B cell (primary cell): ENCODE measurements at regions not wholly inside any gene's neighbourhood (a gene's known extent, or its start where the extent isn't known, plus 50 kb on each side); places are given as distances from the start of the nearest gene placed in this dataset.

ENCODE experiments used
- ATAC-seq: fragments of 200-7000 bp; cut with Tn5 transposase; one replicate; pipeline ENCODE4 v1.10.0; 2021; ENCODE audit warnings: low read depth, mild to moderate bottlenecking, moderate number of reproducible peaks, moderate library complexity
- CTCF ChIA-PET: fragments of 350-600 bp; sonication (Branson Sonifier 250); formaldehyde crosslinking; loops from one replicate; lab custom pipeline; 2021; ENCODE audit warnings: antibody characterized with exemption, inconsistent platforms; lab: Charles Lee
- POLR2A ChIA-PET: fragments of 350-600 bp; sonication (Branson Sonifier 250); formaldehyde crosslinking; loops from one replicate; lab custom pipeline; 2021; ENCODE audit warnings: antibody characterized with exemption; lab: Charles Lee
- DNase-seq: peaks from one replicate; pipeline ENCODE4 v3.0.0; 2013
- H2AFZ ChIP-seq: 2 replicates; pipeline ENCODE4 v1.6.1; 2012; ENCODE audit warnings: mild to moderate bottlenecking, low read depth, low read length; ENCODE audit not compliant: insufficient read depth, poor library complexity, severe bottlenecking
- H3K27ac ChIP-seq, 2 donors: 1 replicate in 1 of 2; 2 replicates in 1 of 2; pipeline ENCODE4 v1.5.1; 2012 to 2013; ENCODE audit warnings: low read length in 2 of 2, mild to moderate bottlenecking in 2 of 2, moderate library complexity in 1 of 2
- H3K27me3 ChIP-seq, 4 experiments: fragments of 200-600 bp in 1 of 4; sonication (generic) in 1 of 4; replicated peaks in 1 of 4; 1 replicate in 2 of 4; 2 replicates in 2 of 4; pipeline versions ENCODE4 v1.6.1 to v1.7.0; 2013 to 2016; ENCODE audit warnings: low read length in 3 of 4, mild to moderate bottlenecking in 2 of 4, mixed read lengths in 1 of 4, moderate library complexity in 1 of 4; ENCODE audit not compliant: insufficient read depth in 4 of 4, control insufficient read depth in 3 of 4; ENCODE audit errors: control extremely low read depth in 1 of 4
- H3K36me3 ChIP-seq, 2 experiments: replicated peaks in 1 of 2; 1 replicate in 1 of 2; 2 replicates in 1 of 2; pipeline versions ENCODE4 v1.6.1 to v1.7.1; 2013; ENCODE audit warnings: low read length in 1 of 2; ENCODE audit not compliant: insufficient read depth in 2 of 2, control insufficient read depth in 1 of 2; ENCODE audit errors: control extremely low read depth in 1 of 2, extremely low read depth in 1 of 2
- H3K4me1 ChIP-seq, 2 donors: fragments of 200-600 bp in 1 of 2; sonication (generic) in 1 of 2; 1 replicate in 1 of 2; 2 replicates in 1 of 2; pipeline versions ENCODE4 v1.5.1 to v1.6.1; 2013 to 2017; ENCODE audit warnings: low read length in 2 of 2; ENCODE audit not compliant: control insufficient read depth in 2 of 2, insufficient read depth in 2 of 2
- H3K4me2 ChIP-seq: replicated peaks from 2 replicates; pipeline ENCODE3; 2012; ENCODE audit warnings: mild to moderate bottlenecking, low read depth, low read length; ENCODE audit not compliant: poor library complexity, severe bottlenecking
- H3K4me3 ChIP-seq, 5 experiments: fragments of 200-600 bp in 1 of 5; sonication (generic) in 1 of 5; 1 replicate in 3 of 5; 2 replicates in 2 of 5; pipeline versions ENCODE4 v1.5.1 to v1.7.0; 2011 to 2016; ENCODE audit warnings: low read length in 4 of 5, mild to moderate bottlenecking in 4 of 5, low read depth in 2 of 5, control low read depth in 1 of 5, moderate library complexity in 1 of 5; ENCODE audit not compliant: insufficient read depth in 1 of 5; ENCODE audit errors: control extremely low read depth in 1 of 5, extremely low read depth in 1 of 5
- H3K79me2 ChIP-seq: fragments of 200-600 bp; sonication (generic); one replicate; pipeline ENCODE4 v1.6.0; 2016; ENCODE audit warnings: low read length; ENCODE audit not compliant: control insufficient read depth, insufficient read depth
- H3K9ac ChIP-seq: fragments of 200-600 bp; sonication (generic); 2 replicates; pipeline ENCODE4 v1.6.1; 2017; ENCODE audit warnings: mild to moderate bottlenecking, low read length, moderate library complexity
- H3K9me3 ChIP-seq, 3 donors: one replicate each; pipeline versions ENCODE4 v1.6.1 to v1.7.1; 2013; ENCODE audit warnings: low read length in 2 of 3; ENCODE audit not compliant: control insufficient read depth in 2 of 3, insufficient read depth in 1 of 3; ENCODE audit errors: control extremely low read depth in 1 of 3
- H4K20me1 ChIP-seq: 2 replicates; pipeline ENCODE4 v1.6.0; 2012; ENCODE audit warnings: mild to moderate bottlenecking, low read length; ENCODE audit not compliant: insufficient read depth, control insufficient read depth, poor library complexity, severe bottlenecking
- H3K27ac Mint-ChIP-seq: one replicate; pipeline ENCODE4 v1.8.0; 2021; ENCODE audit warnings: mixed read lengths
- H3K27me3 Mint-ChIP-seq: one replicate; pipeline ENCODE4 v1.8.0; 2021; ENCODE audit warnings: mixed read lengths
- H3K4me1 Mint-ChIP-seq: one replicate; pipeline ENCODE4 v1.8.0; 2021; ENCODE audit warnings: mixed read lengths
- H3K4me3 Mint-ChIP-seq: one replicate; pipeline ENCODE4 v1.8.0; 2021; ENCODE audit warnings: mixed read lengths
- H3K9me3 Mint-ChIP-seq: one replicate; pipeline ENCODE4 v1.8.0; 2022; ENCODE audit warnings: mixed read lengths; ENCODE audit not compliant: insufficient read depth
- EZH2 ChIP-seq: IDR thresholded peaks from 2 replicates; pipeline ENCODE4 v1.6.1; 2012; ENCODE audit warnings: borderline replicate concordance, low read depth, mild to moderate bottlenecking, moderate library complexity, low read length; ENCODE audit not compliant: insufficient read depth, poor library complexity, severe bottlenecking
- WGBS: methylation state at CpG from one replicate; pipeline ENCODE4 v1.1.5; 2013; ENCODE audit warnings: missing lambda C conversion rate; ENCODE audit not compliant: insufficient coverage; 5-methylcytosine and 5-hydroxymethylcytosine counted together
- intact Hi-C: fragments of 100-400 bp; cut with micrococcal nuclease; formaldehyde crosslinking; loops from one replicate; pipeline ENCODE4 v1.10.0; 2022
- TF ChIP-seq, protein P1 (sequence below): fragments of 200-600 bp; IDR thresholded peaks from one replicate; pipeline ENCODE4 v1.8.0; 2022; ENCODE audit warnings: antibody characterized with exemption, mild to moderate bottlenecking

DNA sequence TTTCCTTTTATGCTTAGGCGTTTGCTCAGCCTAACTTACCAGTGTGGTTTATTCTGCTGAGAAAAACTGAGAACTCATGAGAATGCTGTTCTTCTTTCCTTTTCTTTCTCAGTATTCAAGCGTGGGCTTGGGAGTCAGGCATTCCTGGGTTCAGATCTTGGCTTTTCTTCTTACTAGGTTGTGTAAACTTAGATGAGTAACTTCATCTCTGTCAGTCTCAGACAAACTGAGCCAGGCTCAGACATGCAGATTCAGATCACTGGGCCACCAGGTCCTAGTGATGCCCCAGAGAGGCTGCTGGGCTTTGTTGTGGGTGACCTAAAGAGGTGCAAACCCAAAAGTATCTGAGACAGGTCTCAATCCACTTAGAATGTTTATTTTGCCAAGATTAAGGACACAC lies 95.8 kb upstream of the MPHOSPH6 start:
- ChIA-PET POLR2A (no interaction called here), CTCF (no interaction called here)
- Histone ChIP-seq H2AFZ (no peak overlapping the region), H4K20me1 (no peaks in the 10 kb centered on the region), H3K9ac (no peak overlapping the region), H3K4me2 (no peak overlapping the region), H3K27me3 (peaks cover 0 to 5% (median 2%) of the 10 kb centered on the region in 4 experiments), H3K79me2 (no peaks in the 10 kb centered on the region), H3K36me3 (no peaks in the 10 kb centered on the region), H3K27ac (no peak overlapping the region), H3K4me3 (no peak overlapping the region), H3K9me3 (peaks cover 1 to 7% (median 2%) of the 10 kb centered on the region in 3 donors), H3K4me1 (no peaks in the 10 kb centered on the region)
- WGBS = no CpG with 5 or more reads among the region's 2 CpGs
- no peak for TF ChIP-seq EZH2
- TF ChIP-seq, protein P1, sequence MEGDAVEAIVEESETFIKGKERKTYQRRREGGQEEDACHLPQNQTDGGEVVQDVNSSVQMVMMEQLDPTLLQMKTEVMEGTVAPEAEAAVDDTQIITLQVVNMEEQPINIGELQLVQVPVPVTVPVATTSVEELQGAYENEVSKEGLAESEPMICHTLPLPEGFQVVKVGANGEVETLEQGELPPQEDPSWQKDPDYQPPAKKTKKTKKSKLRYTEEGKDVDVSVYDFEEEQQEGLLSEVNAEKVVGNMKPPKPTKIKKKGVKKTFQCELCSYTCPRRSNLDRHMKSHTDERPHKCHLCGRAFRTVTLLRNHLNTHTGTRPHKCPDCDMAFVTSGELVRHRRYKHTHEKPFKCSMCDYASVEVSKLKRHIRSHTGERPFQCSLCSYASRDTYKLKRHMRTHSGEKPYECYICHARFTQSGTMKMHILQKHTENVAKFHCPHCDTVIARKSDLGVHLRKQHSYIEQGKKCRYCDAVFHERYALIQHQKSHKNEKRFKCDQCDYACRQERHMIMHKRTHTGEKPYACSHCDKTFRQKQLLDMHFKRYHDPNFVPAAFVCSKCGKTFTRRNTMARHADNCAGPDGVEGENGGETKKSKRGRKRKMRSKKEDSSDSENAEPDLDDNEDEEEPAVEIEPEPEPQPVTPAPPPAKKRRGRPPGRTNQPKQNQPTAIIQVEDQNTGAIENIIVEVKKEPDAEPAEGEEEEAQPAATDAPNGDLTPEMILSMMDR = no peak
- intact Hi-C loops = no loop called here
- Mint-ChIP-seq H3K4me1 (no peaks in the 10 kb centered on the region), H3K27ac (no peak overlapping the region), H3K4me3 (no peak overlapping the region), H3K9me3 (peaks cover 2% of the 10 kb centered on the region), H3K27me3 (peaks cover 18% of the 10 kb centered on the region)
- ATAC-seq (no peak), DNase-seq (no peak)

DNA sequence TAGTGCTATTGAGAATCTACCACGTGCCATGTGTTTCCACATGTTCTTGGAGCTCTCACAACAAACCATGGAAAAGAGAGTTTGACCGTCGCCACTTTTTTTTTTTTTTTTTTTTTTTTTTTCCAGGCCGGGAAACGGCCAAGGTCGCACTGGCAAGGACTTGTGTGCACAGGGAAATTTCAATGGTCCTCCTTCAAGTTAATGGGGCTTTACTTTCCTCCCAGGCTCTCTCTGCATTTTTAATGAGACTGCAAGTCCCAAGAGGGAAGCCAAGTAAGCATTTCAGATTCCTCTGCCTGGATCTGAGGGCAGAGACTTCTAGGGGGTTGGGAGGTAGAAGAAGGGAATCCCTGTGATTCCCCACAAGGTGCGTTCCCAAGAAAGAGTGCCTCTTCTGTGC lies 94.7 kb upstream of the MPHOSPH6 start:
- Mint-ChIP-seq H3K4me3 (no peak overlapping the region), H3K9me3 (peaks cover 8% of the 10 kb centered on the region), H3K27me3 (peaks cover 12% of the 10 kb centered on the region), H3K27ac (no peak overlapping the region), H3K4me1 (no peaks in the 10 kb centered on the region)
- intact Hi-C loops = no loop called here
- H3K4me3 ChIP-seq = no peak overlapping the region
- no peak overlapping the region for H3K9ac ChIP-seq
- DNase-seq (no peak), ATAC-seq (no peak)
- H4K20me1 ChIP-seq = no peaks in the 10 kb centered on the region
- H2AFZ ChIP-seq = no peak overlapping the region
- H3K4me1 ChIP-seq = no peaks in the 10 kb centered on the region
- POLR2A ChIA-PET = no interaction called here
- H3K4me2 ChIP-seq = no peak overlapping the region
- CTCF ChIA-PET = interaction anchor here (0.7 to 4.3 kb wide), 14 partner anchors 15 to 1183 kb away, joined by 3 to 31 read pairs (median 4); no protein-coding TSS in a partner anchor
- TF ChIP-seq, protein P1 = no peak
- no peak for TF ChIP-seq EZH2
- peaks cover 0 to 5% (median 2%) of the 10 kb centered on the region in 4 experiments for H3K27me3 ChIP-seq
- H3K36me3 ChIP-seq = no peaks in the 10 kb centered on the region
- H3K79me2 ChIP-seq = no peaks in the 10 kb centered on the region
- H3K9me3 ChIP-seq = peaks cover 3 to 16% (median 3%) of the 10 kb centered on the region in 3 donors
- no peak overlapping the region for H3K27ac ChIP-seq
- 71% methylated on average over 4 of the region's 7 CpGs for WGBS
